GM12874 (cell line): ENCODE measurements at regions not wholly inside any gene's neighbourhood (a gene's known extent, or its start where the extent isn't known, plus 50 kb on each side); places are given as distances from the start of the nearest gene placed in this dataset.

Experiments
- TF ChIP-seq, protein P1 (sequence below): IDR thresholded peaks from 2 replicates; pipeline ENCODE4 v1.5.1; 2011; ENCODE audit warnings: low read depth, mild to moderate bottlenecking, control low read depth, low read length, moderate library complexity; ENCODE audit not compliant: insufficient read depth

DNA sequence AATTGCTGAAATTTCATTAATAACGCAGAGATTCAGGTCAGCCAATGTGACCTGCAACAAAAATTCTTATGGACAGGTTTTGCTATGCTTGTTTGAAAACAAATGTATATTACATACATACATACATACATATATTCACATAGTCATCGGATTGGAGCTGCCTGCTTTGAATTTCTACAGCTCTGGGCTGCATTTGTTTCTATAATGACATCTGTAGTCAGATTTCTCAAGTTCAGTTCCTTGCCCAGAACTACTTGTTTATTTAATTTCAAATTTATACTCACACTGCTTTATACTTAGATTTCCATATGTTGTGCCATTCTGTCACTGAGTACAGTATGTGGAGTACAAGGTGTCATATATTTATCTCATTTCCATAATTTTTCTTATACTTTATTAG lies 2775.0 kb downstream of the PCDH9 start:
- TF ChIP-seq, protein P1, sequence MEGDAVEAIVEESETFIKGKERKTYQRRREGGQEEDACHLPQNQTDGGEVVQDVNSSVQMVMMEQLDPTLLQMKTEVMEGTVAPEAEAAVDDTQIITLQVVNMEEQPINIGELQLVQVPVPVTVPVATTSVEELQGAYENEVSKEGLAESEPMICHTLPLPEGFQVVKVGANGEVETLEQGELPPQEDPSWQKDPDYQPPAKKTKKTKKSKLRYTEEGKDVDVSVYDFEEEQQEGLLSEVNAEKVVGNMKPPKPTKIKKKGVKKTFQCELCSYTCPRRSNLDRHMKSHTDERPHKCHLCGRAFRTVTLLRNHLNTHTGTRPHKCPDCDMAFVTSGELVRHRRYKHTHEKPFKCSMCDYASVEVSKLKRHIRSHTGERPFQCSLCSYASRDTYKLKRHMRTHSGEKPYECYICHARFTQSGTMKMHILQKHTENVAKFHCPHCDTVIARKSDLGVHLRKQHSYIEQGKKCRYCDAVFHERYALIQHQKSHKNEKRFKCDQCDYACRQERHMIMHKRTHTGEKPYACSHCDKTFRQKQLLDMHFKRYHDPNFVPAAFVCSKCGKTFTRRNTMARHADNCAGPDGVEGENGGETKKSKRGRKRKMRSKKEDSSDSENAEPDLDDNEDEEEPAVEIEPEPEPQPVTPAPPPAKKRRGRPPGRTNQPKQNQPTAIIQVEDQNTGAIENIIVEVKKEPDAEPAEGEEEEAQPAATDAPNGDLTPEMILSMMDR: no peak

DNA sequence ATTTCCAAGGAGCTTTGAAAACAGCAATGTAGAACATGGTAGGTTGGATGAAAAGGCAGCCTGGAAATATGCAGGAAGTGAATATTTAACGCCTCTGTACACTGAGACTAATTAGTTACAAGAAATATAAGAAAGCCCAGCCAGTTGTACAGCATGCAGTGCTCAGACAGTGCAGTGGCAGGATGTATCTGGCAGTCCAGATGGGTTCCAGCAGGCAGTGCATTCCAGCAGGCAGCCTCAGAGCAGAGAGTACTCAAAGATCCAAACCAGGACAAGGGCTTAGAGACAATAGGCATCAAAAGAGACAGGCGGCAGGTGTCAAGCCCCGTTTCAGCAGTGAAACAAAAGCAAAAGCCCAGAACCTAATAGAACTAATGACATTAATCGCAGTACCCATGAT lies 2776.3 kb downstream of the PCDH9 start:
- TF ChIP-seq, protein P1: no peak

DNA sequence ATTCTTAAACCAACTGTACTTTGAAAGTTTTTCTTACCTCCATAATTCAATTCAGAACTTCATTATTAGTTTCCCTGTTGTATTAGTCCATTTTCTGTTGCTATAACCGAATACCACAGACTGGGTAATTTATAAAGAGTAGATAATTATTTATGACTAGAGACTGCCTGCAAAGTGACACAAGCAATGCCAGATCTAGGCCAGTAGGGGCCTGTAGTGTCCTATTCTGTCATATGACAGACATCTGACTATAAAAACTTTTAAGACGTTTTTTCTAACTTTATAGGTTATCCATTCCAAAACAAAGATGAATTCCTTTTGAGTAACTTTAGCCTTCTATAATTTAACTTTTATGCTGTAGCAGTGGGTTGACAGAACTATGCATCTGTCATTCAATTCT lies 2783.8 kb downstream of the PCDH9 start:
- TF ChIP-seq, protein P1: peak; percentile 13; the same call in 1 of the 2 replicates

DNA sequence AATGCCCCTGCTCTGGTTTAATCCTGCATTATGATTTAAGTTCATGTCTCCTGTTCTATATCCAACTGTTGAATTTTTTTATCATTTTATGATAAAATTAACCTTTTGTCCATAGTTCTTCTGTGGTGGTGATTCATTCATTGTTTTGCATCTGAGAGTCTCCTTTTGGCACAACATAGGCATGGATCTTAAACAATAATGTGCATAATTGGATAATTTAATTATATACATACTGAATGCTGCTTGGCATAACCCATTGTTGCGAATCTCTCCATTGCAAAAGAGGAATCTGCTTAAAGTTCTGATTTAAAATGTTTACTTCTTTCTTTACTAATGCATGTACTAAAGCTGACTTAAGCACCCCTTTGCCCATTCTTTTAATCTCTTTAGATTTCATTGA lies 2788.4 kb downstream of the PCDH9 start:
- TF ChIP-seq, protein P1: no peak

DNA sequence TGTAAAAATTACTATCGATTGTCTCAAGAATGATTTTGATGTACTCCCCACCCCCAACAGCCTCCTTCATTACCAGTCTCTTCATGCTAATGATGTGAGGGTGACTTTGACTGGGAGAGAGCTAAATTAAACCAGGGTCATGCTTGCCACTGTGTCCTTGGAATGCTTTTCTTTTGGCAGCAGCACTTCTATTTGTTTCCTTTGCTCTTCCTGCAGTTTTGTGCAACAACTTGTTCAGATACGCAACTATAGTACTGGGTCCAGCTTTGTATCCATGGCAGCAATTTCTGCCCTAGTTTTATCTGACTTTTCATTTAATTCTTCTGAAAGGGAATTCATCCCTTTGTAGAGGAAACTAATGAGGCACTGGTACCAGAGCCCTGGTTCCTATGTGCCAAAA lies 2792.1 kb downstream of the PCDH9 start:
- TF ChIP-seq, protein P1: no peak

DNA sequence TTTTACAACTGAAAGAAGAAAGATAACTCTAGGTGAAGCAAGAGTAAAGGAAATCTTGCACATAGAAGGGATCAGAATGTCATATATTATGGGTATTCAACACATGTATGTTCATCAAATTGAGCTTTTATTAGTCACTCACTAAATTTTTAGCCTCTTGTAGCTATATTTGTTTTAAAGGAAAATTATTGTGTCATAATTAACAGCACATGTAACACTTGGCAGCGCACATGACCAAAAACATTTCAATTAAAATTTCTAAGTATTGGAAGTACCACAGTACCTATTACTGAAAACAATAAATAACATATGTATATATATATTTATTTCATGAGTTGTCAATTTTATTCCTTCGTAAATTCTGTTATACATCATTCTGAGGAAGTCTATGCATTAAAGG lies 2800.4 kb downstream of the PCDH9 start:
- TF ChIP-seq, protein P1: no peak

DNA sequence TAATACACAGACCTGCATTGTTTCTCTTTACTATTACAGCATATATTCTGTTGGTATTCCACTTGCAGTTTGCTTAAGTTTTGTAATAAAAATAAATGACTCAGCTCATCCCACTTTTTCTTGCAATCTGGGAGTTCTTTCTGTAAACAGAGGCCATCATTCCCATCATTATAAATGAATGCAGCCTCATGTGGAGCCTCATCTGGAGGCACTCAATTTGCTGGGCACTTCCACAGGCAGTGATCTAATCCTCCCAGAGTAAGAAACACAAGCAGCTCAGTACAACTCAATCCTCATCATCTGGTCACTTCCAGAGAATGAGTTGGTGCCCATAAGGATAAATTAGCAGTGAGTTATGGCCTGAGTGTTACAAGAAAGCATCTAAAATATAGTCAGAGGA lies 2801.9 kb downstream of the PCDH9 start:
- TF ChIP-seq, protein P1: no peak

DNA sequence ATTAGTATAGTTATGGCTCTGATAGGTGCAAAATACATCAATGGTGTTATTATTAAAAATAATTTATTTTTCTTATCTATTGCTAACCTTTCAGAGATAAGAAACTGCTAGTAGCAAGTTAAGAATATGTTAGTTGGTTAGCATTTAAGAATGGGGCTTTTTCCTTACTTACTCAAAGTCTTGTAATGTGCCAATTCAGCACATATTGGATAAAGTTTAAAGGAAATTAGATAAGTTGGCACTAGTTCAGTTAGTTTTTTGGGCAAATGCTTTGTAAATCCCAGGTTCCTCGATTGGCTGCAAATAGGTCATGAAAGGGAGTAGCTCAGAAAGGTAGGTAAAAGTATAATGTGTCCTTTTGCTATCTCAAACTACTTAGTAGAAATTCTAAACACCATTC lies 2806.7 kb downstream of the PCDH9 start:
- TF ChIP-seq, protein P1: no peak
